Medulla oblongata (tissue), 1 donor: ENCODE measurements at regions not wholly inside any gene's neighbourhood (a gene's known extent, or its start where the extent isn't known, plus 50 kb on each side); places are given as distances from the start of the nearest gene placed in this dataset.
A peak's percentile ranks its signal among the peaks of the same experiment; 100 is the strongest.

Source experiments
- DNase-seq: peaks from one replicate; pipeline ENCODE4 v3.0.0-alpha.2; 2015; ENCODE audit errors: extremely low spot score

DNA sequence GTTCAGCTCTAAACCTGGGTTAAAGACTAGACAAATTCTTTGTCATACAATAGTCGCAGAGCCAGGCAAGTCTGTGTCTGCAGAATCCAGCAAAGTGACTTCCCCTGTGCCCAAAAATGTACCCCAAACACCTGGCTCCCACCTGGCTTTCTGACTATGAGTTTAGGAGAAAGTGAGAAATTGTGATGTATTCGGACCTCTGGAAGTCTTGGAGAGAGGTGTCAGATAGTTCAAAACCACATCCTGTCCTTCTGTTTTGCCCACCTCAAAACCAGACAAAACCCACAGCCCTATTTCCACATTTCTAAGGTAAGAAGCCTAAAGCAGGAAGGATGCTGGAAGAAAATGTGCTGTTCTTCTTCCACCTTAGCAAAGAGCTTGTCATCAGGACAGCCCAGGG, 63.8 kb upstream of the CLMP start:
- no peak for DNase-seq

GRCh38 chr11:123257370-123257769, 62.3 kb upstream of the CLMP start:
- no peak for DNase-seq

- no peak for DNase-seq
Measured at GRCh38 chr11:123255909-123256308, 60.9 kb upstream of the CLMP start.

GRCh38 chr11:123254357-123254756, 59.3 kb upstream of the CLMP start:
- DNase-seq, result no peak

DNA sequence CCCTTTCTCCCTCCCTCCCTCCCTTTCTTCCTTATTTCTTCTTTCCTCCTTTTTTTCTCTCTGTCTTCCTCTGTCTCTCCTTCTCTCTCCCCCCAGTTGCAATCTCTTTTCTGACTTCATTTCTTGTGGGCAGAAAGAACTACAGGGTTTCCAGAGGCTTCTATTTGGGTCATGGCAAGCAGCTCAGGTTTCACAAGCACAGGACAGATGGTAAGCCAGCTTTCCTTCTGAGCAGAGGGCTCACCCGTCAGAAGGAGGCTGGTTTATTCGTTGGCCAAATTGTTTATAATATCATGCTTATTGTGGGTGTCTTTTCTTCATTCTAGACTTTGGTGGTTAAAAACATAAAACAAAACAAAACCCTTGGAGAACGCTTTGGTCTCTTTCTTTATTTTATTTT, 58.9 kb upstream of the CLMP start:
- DNase-seq, result no peak

- DNase-seq, result no peak
Measured at GRCh38 chr11:123253223-123253622, 58.2 kb upstream of the CLMP start.

- DNase-seq, result peak; percentile 37
Measured at GRCh38 chr11:123251657-123252344, 56.8 kb upstream of the CLMP start.

GRCh38 chr11:123250892-123251656, 56.0 kb upstream of the CLMP start:
- DNase-seq, result no peak

DNA sequence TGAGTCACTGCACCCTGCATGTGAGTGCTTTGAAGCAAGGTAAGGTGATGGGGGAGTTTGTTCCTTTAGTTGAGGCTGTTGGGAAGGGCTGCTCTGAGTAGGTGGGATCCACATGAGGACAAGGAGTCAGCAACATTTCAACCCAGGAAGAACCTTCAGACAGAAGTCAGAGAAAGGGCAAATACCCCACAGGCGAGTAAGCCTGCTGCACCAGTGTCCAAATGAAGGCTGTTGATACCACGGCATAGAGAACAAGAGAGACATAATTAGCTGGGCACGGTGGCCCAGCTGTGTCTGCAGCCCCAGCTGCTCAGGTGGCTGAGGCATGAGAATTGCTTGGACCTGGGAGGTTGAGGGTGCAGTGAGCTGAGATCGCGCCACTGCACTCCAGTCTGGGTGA, 54.3 kb upstream of the CLMP start:
- DNase-seq, result no peak

GRCh38 chr11:123247813-123248379, 52.8 kb upstream of the CLMP start:
- no peak for DNase-seq

GRCh38 chr11:123247496-123247799, 52.4 kb upstream of the CLMP start:
- no peak for DNase-seq

GRCh38 chr11:123246749-123247495, 51.9 kb upstream of the CLMP start:
- peak; percentile 87 for DNase-seq

GRCh38 chr11:123245567-123245966, 50.5 kb upstream of the CLMP start:
- DNase-seq, result no peak
